HepG2 (cell line): ENCODE measurements at regions not wholly inside any gene's neighbourhood (a gene's known extent, or its start where the extent isn't known, plus 50 kb on each side); places are given as distances from the start of the nearest gene placed in this dataset.

Experiments used
- E2F5 ChIP-seq: sonication (generic); formaldehyde crosslinking; conservative IDR thresholded peaks from 2 replicates; pipeline ENCODE4 v1.4.0; 2020; ENCODE audit warnings: missing genetic modification reagents
- EED ChIP-seq: sonication (generic); formaldehyde crosslinking; IDR thresholded peaks from 2 replicates; pipeline ENCODE4 v1.5.0; 2020; ENCODE audit warnings: mild to moderate bottlenecking, missing genetic modification reagents
- EP300 ChIP-seq, 3 experiments: sonication (generic) in 1 of 3; formaldehyde crosslinking in 1 of 3; IDR thresholded peaks; 2 replicates each; pipeline versions ENCODE4 v1.5.1 to v1.6.1; 2011 to 2020; ENCODE audit warnings: low read depth in 2 of 3, low read length in 2 of 3, borderline replicate concordance in 1 of 3, improper control_type of control experiment in 1 of 3, mild to moderate bottlenecking in 1 of 3, missing genetic modification reagents in 1 of 3, moderate library complexity in 1 of 3
- EZH2 ChIP-seq: conservative IDR thresholded peaks from 2 replicates; pipeline ENCODE4 v1.6.1; 2012; ENCODE audit warnings: mild to moderate bottlenecking, low read depth, low read length, moderate library complexity
- IKZF4 ChIP-seq: sonication (generic); formaldehyde crosslinking; IDR thresholded peaks from 2 replicates; pipeline ENCODE4 v1.5.1; 2020; ENCODE audit warnings: borderline replicate concordance, mild to moderate bottlenecking, low read depth, missing genetic modification reagents; ENCODE audit errors: not compliant biosample characterization
- MAFK ChIP-seq, 2 experiments: IDR thresholded peaks in 1 of 2; conservative IDR thresholded peaks in 1 of 2; 2 replicates each; pipeline ENCODE4 v1.6.1; 2011; ENCODE audit warnings: improper control_type of control experiment in 2 of 2, low read length in 2 of 2
- MXI1 ChIP-seq: IDR thresholded peaks from 3 replicates; pipeline ENCODE4 v1.6.1; 2012; ENCODE audit warnings: low read depth, low read length, inconsistent platforms, borderline replicate concordance
- POLR2A ChIP-seq, 2 experiments: IDR thresholded peaks; 2 replicates each; pipeline ENCODE4 v1.6.1; 2011; ENCODE audit warnings: low read depth in 2 of 2, low read length in 2 of 2, mild to moderate bottlenecking in 1 of 2, moderate library complexity in 1 of 2; ENCODE audit not compliant: insufficient read depth in 1 of 2
- POLR2AphosphoS5 ChIP-seq: IDR thresholded peaks from 2 replicates; pipeline ENCODE4 v1.6.1; 2012; ENCODE audit warnings: low read depth, low read length
- RAD21 ChIP-seq: fragments of 450-650 bp; formaldehyde crosslinking; IDR thresholded peaks from 2 replicates; pipeline ENCODE4 v1.5.0; 2020; ENCODE audit warnings: mild to moderate bottlenecking
- ZFP82 ChIP-seq: sonication (generic); formaldehyde crosslinking; IDR thresholded peaks from 2 replicates; pipeline ENCODE4 v1.5.1; 2020; ENCODE audit warnings: mild to moderate bottlenecking, missing genetic modification reagents, borderline replicate concordance
- ZNF232 ChIP-seq: sonication (generic); formaldehyde crosslinking; IDR thresholded peaks from 2 replicates; pipeline ENCODE4 v1.4.0; 2020; ENCODE audit warnings: missing genetic modification reagents, borderline replicate concordance
- ZNF460 ChIP-seq: sonication (generic); formaldehyde crosslinking; IDR thresholded peaks from 2 replicates; pipeline ENCODE4 v1.5.1; 2020; ENCODE audit warnings: missing genetic modification reagents, mild to moderate bottlenecking, borderline replicate concordance
- TF ChIP-seq, protein P1 (sequence below): sonication (generic); formaldehyde crosslinking; IDR thresholded peaks from 2 replicates; pipeline ENCODE4 v1.5.0; 2020; ENCODE audit warnings: mild to moderate bottlenecking, missing genetic modification reagents, moderate library complexity

- TF ChIP-seq, protein P1, sequence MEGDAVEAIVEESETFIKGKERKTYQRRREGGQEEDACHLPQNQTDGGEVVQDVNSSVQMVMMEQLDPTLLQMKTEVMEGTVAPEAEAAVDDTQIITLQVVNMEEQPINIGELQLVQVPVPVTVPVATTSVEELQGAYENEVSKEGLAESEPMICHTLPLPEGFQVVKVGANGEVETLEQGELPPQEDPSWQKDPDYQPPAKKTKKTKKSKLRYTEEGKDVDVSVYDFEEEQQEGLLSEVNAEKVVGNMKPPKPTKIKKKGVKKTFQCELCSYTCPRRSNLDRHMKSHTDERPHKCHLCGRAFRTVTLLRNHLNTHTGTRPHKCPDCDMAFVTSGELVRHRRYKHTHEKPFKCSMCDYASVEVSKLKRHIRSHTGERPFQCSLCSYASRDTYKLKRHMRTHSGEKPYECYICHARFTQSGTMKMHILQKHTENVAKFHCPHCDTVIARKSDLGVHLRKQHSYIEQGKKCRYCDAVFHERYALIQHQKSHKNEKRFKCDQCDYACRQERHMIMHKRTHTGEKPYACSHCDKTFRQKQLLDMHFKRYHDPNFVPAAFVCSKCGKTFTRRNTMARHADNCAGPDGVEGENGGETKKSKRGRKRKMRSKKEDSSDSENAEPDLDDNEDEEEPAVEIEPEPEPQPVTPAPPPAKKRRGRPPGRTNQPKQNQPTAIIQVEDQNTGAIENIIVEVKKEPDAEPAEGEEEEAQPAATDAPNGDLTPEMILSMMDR: no peak
- TF ChIP-seq RAD21 (CRISPR knock-in tag) (no peak), EZH2 (no peak), IKZF4 (CRISPR knock-in tag) (no peak), EP300 (IDR thresholded peaks at IDR 0.05; ENCODE audit: low read depth in 2 of 2, low read length in 2 of 2) (no peak), EP300 (CRISPR knock-in tag; IDR thresholded peaks at IDR 0.05; ENCODE audit: borderline replicate concordance) (no peak), MAFK (conservative IDR thresholded peaks at IDR 0.05 in 1 of 2, IDR thresholded peaks at IDR 0.05 in 1 of 2; ENCODE audit: low read length in 2 of 2) (peak; percentile 17 to 32; a peak in 1 of 4 replicates), E2F5 (CRISPR knock-in tag) (no peak), POLR2A (IDR thresholded peaks at IDR 0.05; ENCODE audit: insufficient read depth in 1 of 2, low read depth in 2 of 2, low read length in 2 of 2) (no peak), ZNF460 (CRISPR knock-in tag) (no peak), MXI1 (no peak), ZNF232 (CRISPR knock-in tag) (no peak), ZFP82 (CRISPR knock-in tag) (no peak), EED (CRISPR knock-in tag) (no peak), POLR2AphosphoS5 (no peak)
These were observed 422.6 kb upstream of the CD180 start for GRCh38 chr5:67619235-67619634.
